ENCODE measurements at regions not wholly inside any gene's neighbourhood (a gene's known extent, or its start where the extent isn't known, plus 50 kb on each side); places are given as distances from the start of the nearest gene placed in this dataset.

DNA sequence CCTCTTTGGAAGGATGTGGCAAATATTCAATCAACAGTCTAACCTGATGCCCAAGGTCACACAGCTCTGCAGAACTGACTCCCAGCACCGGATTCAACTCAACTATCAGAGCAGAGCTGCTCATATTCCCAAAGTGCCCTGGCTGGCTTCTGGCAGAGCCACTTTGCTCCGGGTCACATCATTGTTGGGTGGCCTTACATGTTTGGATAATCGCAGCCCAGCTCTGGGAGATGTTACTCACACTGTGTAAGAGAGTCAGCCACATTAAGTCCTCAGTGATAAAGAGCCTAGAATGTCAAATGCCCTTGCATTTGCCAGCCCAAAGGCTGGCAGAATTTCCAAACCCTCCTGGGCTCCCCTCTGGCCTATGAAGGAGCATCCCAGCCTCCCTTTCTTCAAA is 79.8 kb upstream of the PDE1C start:
- TF ChIP-seq CTCF (IDR thresholded peaks at IDR 0.05 in 2 of 3, conservative IDR thresholded peaks at IDR 0.05 in 1 of 3; ENCODE audit: borderline replicate concordance in 1 of 3, insufficient read depth in 1 of 3, low read depth in 2 of 3, low read length in 2 of 3) (no peak), POLR2A (IDR thresholded peaks at IDR 0.05; ENCODE audit: borderline replicate concordance, extremely low read depth, insufficient read depth, insufficient read length) (no peak), RAD21 (IDR thresholded peaks at IDR 0.05; ENCODE audit: low read depth) (no peak), EZH2 (IDR thresholded peaks at IDR 0.05) (no peak), ZFX (IDR thresholded peaks at IDR 0.05) (no peak), REST (IDR thresholded peaks at IDR 0.05; ENCODE audit: low read depth) (no peak), SP1 (IDR thresholded peaks at IDR 0.05; ENCODE audit: low read depth) (no peak), YY1 (IDR thresholded peaks at IDR 0.05; ENCODE audit: extremely low read depth, insufficient replicate concordance, low read depth, low read length) (no peak)

Measured in HCT116 (cell line).